ENCODE measurements at regions not wholly inside any gene's neighbourhood (a gene's known extent, or its start where the extent isn't known, plus 50 kb on each side); places are given as distances from the start of the nearest gene placed in this dataset.

DNA sequence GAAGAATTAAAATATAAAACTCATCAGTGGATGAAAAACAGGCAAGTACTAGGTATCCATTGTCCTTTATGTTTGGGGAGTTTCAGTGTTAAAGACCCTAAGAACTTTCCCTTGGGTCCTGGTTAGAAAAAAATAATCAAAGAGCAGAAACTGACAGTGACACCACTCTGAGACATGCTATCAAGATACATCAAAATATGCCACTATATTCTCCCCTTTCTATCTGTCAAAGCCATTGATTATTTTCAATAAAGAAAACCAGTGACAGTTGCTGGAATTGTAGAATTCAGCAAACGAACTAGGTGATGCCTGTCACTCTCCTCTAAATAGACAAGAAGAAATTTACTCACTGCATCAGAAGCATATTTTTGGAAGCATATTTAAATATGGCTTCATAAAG lies 496.7 kb upstream of the CFAP20DC start:
- H3K9ac ChIP-seq (ENCODE audit: low read length): no peak overlapping the region
- no peaks in the 10 kb centered on the region for H3K9me2 ChIP-seq (ENCODE audit: insufficient read depth, low read length)
- no peak overlapping the region for H3K4me3 ChIP-seq (ENCODE audit: low read length)
- no peaks in the 10 kb centered on the region for H3K79me2 ChIP-seq (replicated peaks; ENCODE audit: insufficient read depth, low read length)
- no peaks in the 10 kb centered on the region for H3K9me3 ChIP-seq (ENCODE audit: low read length)
- no peaks in the 10 kb centered on the region for H3K36me3 ChIP-seq (ENCODE audit: insufficient read depth, low read length)
- H3F3A ChIP-seq (ENCODE audit: insufficient read depth, low read length, poor library complexity, severe bottlenecking): no peaks in the 10 kb centered on the region
- H3K27me3 ChIP-seq (ENCODE audit: insufficient read depth, low read depth, low read length): no peaks in the 10 kb centered on the region
- no peak overlapping the region for H2AFZ ChIP-seq (ENCODE audit: low read depth, low read length)
- H4K20me1 ChIP-seq (ENCODE audit: insufficient read depth): no peaks in the 10 kb centered on the region
- H3K4me2 ChIP-seq (ENCODE audit: low read length): peak overlapping the region; percentile 7
- H3K27ac ChIP-seq (ENCODE audit: low read length): peak overlapping the region; percentile 25
- TF ChIP-seq POLR2AphosphoS5 (IDR thresholded peaks at IDR 0.05): peak; percentile 90
- no peak for TF ChIP-seq EZH2 (IDR thresholded peaks at IDR 0.05; ENCODE audit: borderline replicate concordance, insufficient read depth, low read length, poor library complexity, severe bottlenecking)
- peak; percentile 99 for TF ChIP-seq EP300 (conservative IDR thresholded peaks at IDR 0.05; ENCODE audit: poor library complexity, severe bottlenecking)

DNA sequence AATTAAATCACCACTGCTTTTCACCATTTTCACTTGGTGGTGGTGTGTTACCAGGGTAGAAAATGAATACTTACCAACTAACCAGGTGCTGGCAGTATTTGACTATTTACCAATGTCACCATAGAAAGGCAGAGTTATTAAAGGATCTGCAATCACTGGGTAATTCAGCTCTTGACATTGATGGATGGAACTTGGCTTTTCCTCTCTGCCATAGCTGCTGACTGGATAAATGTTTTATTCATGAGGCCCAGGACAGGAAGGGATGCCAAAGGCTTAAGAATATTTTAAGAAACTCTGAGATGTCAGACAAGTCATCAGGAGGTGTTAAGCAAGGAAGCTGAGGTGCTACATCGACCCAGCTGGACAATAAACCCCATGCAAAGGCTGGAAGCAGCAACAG lies 495.5 kb upstream of the CFAP20DC start:
- H3K27me3 ChIP-seq (ENCODE audit: insufficient read depth, low read depth, low read length): no peaks in the 10 kb centered on the region
- H3K9me3 ChIP-seq (ENCODE audit: low read length): no peaks in the 10 kb centered on the region
- no peaks in the 10 kb centered on the region for H4K20me1 ChIP-seq (ENCODE audit: insufficient read depth)
- H3K27ac ChIP-seq (ENCODE audit: low read length): peak overlapping the region; percentile 25
- H3K9ac ChIP-seq (ENCODE audit: low read length): no peak overlapping the region
- H3F3A ChIP-seq (ENCODE audit: insufficient read depth, low read length, poor library complexity, severe bottlenecking): no peaks in the 10 kb centered on the region
- H3K9me2 ChIP-seq (ENCODE audit: insufficient read depth, low read length): no peaks in the 10 kb centered on the region
- H2AFZ ChIP-seq (ENCODE audit: low read depth, low read length): no peak overlapping the region
- H3K4me2 ChIP-seq (ENCODE audit: low read length): no peak overlapping the region
- H3K36me3 ChIP-seq (ENCODE audit: insufficient read depth, low read length): no peaks in the 10 kb centered on the region
- no peaks in the 10 kb centered on the region for H3K79me2 ChIP-seq (replicated peaks; ENCODE audit: insufficient read depth, low read length)
- H3K4me3 ChIP-seq (ENCODE audit: low read length): no peak overlapping the region
- TF ChIP-seq RAD21 (conservative IDR thresholded peaks at IDR 0.05): no peak
- peak; percentile 53 for TF ChIP-seq POLR2AphosphoS5 (IDR thresholded peaks at IDR 0.05)
- peak; percentile 83 for TF ChIP-seq EP300 (conservative IDR thresholded peaks at IDR 0.05; ENCODE audit: poor library complexity, severe bottlenecking)

DNA sequence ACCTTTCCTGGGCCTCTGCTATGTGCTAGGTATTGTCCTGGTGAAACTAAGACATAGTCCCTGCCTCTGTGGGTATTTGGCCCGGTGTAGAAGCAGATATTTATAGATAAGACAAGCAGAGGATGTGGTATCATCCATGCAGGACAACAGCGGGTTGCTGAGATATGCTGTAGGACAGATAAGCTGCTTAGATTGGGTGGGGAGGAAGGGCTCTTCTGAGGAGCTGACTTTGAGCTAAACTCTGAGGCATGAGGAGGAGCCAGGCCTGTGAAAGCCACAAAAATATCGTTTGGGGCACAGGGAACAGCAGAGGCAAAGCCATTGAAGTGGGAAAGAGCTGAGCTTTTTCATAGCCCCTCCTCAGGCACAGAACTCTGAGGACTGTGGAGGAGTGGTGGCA lies 492.5 kb upstream of the CFAP20DC start:
- H3F3A ChIP-seq (ENCODE audit: insufficient read depth, low read length, poor library complexity, severe bottlenecking): no peaks in the 10 kb centered on the region
- H2AFZ ChIP-seq (ENCODE audit: low read depth, low read length): no peak overlapping the region
- TF ChIP-seq POLR2AphosphoS5 (IDR thresholded peaks at IDR 0.05) (no peak), RAD21 (conservative IDR thresholded peaks at IDR 0.05) (no peak), SMC3 (conservative IDR thresholded peaks at IDR 0.05; ENCODE audit: poor library complexity) (no peak), TAF1 (IDR thresholded peaks at IDR 0.05; ENCODE audit: low read depth) (no peak), MXI1 (conservative IDR thresholded peaks at IDR 0.05; ENCODE audit: poor library complexity, severe bottlenecking) (no peak), EZH2 (IDR thresholded peaks at IDR 0.05; ENCODE audit: borderline replicate concordance, insufficient read depth, low read length, poor library complexity, severe bottlenecking) (no peak), EP300 (conservative IDR thresholded peaks at IDR 0.05; ENCODE audit: poor library complexity, severe bottlenecking) (no peak)
- TF ChIP-seq, protein P1, sequence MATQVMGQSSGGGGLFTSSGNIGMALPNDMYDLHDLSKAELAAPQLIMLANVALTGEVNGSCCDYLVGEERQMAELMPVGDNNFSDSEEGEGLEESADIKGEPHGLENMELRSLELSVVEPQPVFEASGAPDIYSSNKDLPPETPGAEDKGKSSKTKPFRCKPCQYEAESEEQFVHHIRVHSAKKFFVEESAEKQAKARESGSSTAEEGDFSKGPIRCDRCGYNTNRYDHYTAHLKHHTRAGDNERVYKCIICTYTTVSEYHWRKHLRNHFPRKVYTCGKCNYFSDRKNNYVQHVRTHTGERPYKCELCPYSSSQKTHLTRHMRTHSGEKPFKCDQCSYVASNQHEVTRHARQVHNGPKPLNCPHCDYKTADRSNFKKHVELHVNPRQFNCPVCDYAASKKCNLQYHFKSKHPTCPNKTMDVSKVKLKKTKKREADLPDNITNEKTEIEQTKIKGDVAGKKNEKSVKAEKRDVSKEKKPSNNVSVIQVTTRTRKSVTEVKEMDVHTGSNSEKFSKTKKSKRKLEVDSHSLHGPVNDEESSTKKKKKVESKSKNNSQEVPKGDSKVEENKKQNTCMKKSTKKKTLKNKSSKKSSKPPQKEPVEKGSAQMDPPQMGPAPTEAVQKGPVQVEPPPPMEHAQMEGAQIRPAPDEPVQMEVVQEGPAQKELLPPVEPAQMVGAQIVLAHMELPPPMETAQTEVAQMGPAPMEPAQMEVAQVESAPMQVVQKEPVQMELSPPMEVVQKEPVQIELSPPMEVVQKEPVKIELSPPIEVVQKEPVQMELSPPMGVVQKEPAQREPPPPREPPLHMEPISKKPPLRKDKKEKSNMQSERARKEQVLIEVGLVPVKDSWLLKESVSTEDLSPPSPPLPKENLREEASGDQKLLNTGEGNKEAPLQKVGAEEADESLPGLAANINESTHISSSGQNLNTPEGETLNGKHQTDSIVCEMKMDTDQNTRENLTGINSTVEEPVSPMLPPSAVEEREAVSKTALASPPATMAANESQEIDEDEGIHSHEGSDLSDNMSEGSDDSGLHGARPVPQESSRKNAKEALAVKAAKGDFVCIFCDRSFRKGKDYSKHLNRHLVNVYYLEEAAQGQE (IDR thresholded peaks at IDR 0.05; ENCODE audit: borderline replicate concordance): no peak
- TF ChIP-seq, protein P2, sequence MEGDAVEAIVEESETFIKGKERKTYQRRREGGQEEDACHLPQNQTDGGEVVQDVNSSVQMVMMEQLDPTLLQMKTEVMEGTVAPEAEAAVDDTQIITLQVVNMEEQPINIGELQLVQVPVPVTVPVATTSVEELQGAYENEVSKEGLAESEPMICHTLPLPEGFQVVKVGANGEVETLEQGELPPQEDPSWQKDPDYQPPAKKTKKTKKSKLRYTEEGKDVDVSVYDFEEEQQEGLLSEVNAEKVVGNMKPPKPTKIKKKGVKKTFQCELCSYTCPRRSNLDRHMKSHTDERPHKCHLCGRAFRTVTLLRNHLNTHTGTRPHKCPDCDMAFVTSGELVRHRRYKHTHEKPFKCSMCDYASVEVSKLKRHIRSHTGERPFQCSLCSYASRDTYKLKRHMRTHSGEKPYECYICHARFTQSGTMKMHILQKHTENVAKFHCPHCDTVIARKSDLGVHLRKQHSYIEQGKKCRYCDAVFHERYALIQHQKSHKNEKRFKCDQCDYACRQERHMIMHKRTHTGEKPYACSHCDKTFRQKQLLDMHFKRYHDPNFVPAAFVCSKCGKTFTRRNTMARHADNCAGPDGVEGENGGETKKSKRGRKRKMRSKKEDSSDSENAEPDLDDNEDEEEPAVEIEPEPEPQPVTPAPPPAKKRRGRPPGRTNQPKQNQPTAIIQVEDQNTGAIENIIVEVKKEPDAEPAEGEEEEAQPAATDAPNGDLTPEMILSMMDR (IDR thresholded peaks at IDR 0.05; ENCODE audit: poor library complexity, severe bottlenecking): no peak
- H3K4me2 ChIP-seq (ENCODE audit: low read length): no peak overlapping the region
- no peak overlapping the region for H3K4me3 ChIP-seq (ENCODE audit: low read length)
- no peak overlapping the region for H3K27ac ChIP-seq (ENCODE audit: low read length)
- no peaks in the 10 kb centered on the region for H3K79me2 ChIP-seq (replicated peaks; ENCODE audit: insufficient read depth, low read length)
- no peaks in the 10 kb centered on the region for H3K36me3 ChIP-seq (ENCODE audit: insufficient read depth, low read length)
- H3K9me2 ChIP-seq (ENCODE audit: insufficient read depth, low read length): no peaks in the 10 kb centered on the region
- no peaks in the 10 kb centered on the region for H3K9me3 ChIP-seq (ENCODE audit: low read length)
- H3K27me3 ChIP-seq (ENCODE audit: insufficient read depth, low read depth, low read length): no peaks in the 10 kb centered on the region
- H3K9ac ChIP-seq (ENCODE audit: low read length): no peak overlapping the region
- no peaks in the 10 kb centered on the region for H4K20me1 ChIP-seq (ENCODE audit: insufficient read depth)

All from neural cell (in vitro differentiated cells).